ENCODE measurements at regions not wholly inside any gene's neighbourhood (a gene's known extent, or its start where the extent isn't known, plus 50 kb on each side); places are given as distances from the start of the nearest gene placed in this dataset.

GRCh38 chrX:13180807-13181206 is 136.4 kb upstream of the FAM9C start:
- Histone ChIP-seq H3K9me3 (no peaks in the 10 kb centered on the region), H3K27ac (no peak overlapping the region), H3K27me3 (ENCODE audit: low read depth) (no peaks in the 10 kb centered on the region), H3K36me3 (no peaks in the 10 kb centered on the region), H3K4me1 (no peaks in the 10 kb centered on the region), H3K4me3 (no peak overlapping the region)
- ATAC-seq (no peak), DNase-seq (no peak)
- no peak for TF ChIP-seq CTCF (IDR thresholded peaks at IDR 0.05)
- intact Hi-C loops (cut with DNase I): no loop called here

- H3K27me3 ChIP-seq (ENCODE audit: low read depth): no peaks in the 10 kb centered on the region
- no peaks in the 10 kb centered on the region for H3K4me1 ChIP-seq
- H3K27ac ChIP-seq: no peak overlapping the region
- no peak for DNase-seq
- H3K4me3 ChIP-seq: no peak overlapping the region
- no peak for ATAC-seq
- no peak for TF ChIP-seq CTCF (IDR thresholded peaks at IDR 0.05)
- no peaks in the 10 kb centered on the region for H3K36me3 ChIP-seq
- intact Hi-C loops (cut with DNase I): no loop called here
- no peaks in the 10 kb centered on the region for H3K9me3 ChIP-seq
Observed at GRCh38 chrX:13179586-13179985, 135.2 kb upstream of the FAM9C start.

- no peak for DNase-seq
- intact Hi-C loops (cut with DNase I): no loop called here
Observed at GRCh38 chrX:13179100-13179499, 134.7 kb upstream of the FAM9C start.

GRCh38 chrX:13177921-13178566 is 133.6 kb upstream of the FAM9C start:
- TF ChIP-seq CTCF (IDR thresholded peaks at IDR 0.05): no peak
- no peaks in the 10 kb centered on the region for H3K4me1 ChIP-seq
- no peaks in the 10 kb centered on the region for H3K27me3 ChIP-seq (ENCODE audit: low read depth)
- H3K36me3 ChIP-seq: no peaks in the 10 kb centered on the region
- intact Hi-C loops (cut with DNase I): no loop called here
- no peak for ATAC-seq
- no peak for DNase-seq
- H3K4me3 ChIP-seq: no peak overlapping the region
- no peak overlapping the region for H3K27ac ChIP-seq
- no peaks in the 10 kb centered on the region for H3K9me3 ChIP-seq

More at GRCh38 chrX:13179100-13179499, 134.7 kb upstream of the FAM9C start:
- no peaks in the 10 kb centered on the region for H3K27me3 ChIP-seq (ENCODE audit: low read depth)
- ATAC-seq: no peak
- no peaks in the 10 kb centered on the region for H3K9me3 ChIP-seq
- no peak overlapping the region for H3K27ac ChIP-seq
- no peak for TF ChIP-seq CTCF (IDR thresholded peaks at IDR 0.05)
- H3K36me3 ChIP-seq: no peaks in the 10 kb centered on the region
- no peak overlapping the region for H3K4me3 ChIP-seq
- no peaks in the 10 kb centered on the region for H3K4me1 ChIP-seq

- TF ChIP-seq CTCF (IDR thresholded peaks at IDR 0.05): no peak
- intact Hi-C loops (cut with DNase I): no loop called here
- Histone ChIP-seq H3K36me3 (no peaks in the 10 kb centered on the region), H3K27ac (no peak overlapping the region), H3K4me1 (no peaks in the 10 kb centered on the region), H3K4me3 (no peak overlapping the region), H3K9me3 (no peaks in the 10 kb centered on the region), H3K27me3 (ENCODE audit: low read depth) (no peaks in the 10 kb centered on the region)
- DNase-seq: no peak
- ATAC-seq: no peak
Observed at GRCh38 chrX:13175056-13175455, 130.6 kb upstream of the FAM9C start.

All from lower lobe of right lung (tissue), 2 donors.